Loucy (cell line): ENCODE measurements at regions not wholly inside any gene's neighbourhood (a gene's known extent, or its start where the extent isn't known, plus 50 kb on each side); places are given as distances from the start of the nearest gene placed in this dataset.

ENCODE experiments used
- CTCF ChIP-seq: fragments of 200-600 bp; sonication (generic); conservative IDR thresholded peaks from 2 replicates; pipeline ENCODE4 v1.5.1; 2014; ENCODE audit warnings: mild to moderate bottlenecking, antibody characterized with exemption, low read length
- EZH2phosphoT487 ChIP-seq: fragments of 200-600 bp; IDR thresholded peaks from 2 replicates; pipeline ENCODE4 v1.6.1; 2018; ENCODE audit warnings: antibody characterized with exemption, mild to moderate bottlenecking, moderate library complexity, borderline replicate concordance

GRCh38 chr4:189237340-189237739, 703.3 kb upstream of the FRG1 start:
- TF ChIP-seq CTCF, result no peak
- TF ChIP-seq EZH2phosphoT487, result no peak
